ENCODE measurements at regions not wholly inside any gene's neighbourhood (a gene's known extent, or its start where the extent isn't known, plus 50 kb on each side); places are given as distances from the start of the nearest gene placed in this dataset.
A peak's percentile ranks its signal among the peaks of the same experiment; 100 is the strongest.

DNA sequence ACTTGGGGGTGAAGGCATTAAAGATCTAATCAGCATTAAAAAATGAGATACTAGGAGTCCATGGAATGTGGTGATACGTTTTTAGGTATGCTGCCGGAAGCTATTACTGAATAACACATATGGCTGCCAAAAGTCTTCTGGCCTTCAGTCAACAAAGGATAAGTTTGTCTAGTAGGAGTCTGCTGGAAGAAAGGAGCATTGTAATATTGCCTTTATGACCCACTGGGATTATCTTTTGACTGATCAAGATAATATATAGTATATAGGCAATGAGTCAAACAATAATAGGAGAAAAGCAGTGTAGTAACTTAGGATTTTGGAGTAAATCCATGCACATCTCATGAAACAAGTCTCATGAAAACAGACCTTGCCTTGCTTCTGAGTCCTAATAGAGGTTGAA lies 295.4 kb downstream of the SLITRK6 start:
- H2AFZ ChIP-seq (ENCODE audit: low read length), result no peak overlapping the region
- peaks cover 18% of the 10 kb centered on the region for H3K4me1 ChIP-seq (ENCODE audit: insufficient read depth, low read length, poor library complexity, severe bottlenecking)
- H3K9ac ChIP-seq (ENCODE audit: low read depth, low read length, poor library complexity, severe bottlenecking), result no peak overlapping the region
- H3K9me2 ChIP-seq (replicated peaks; ENCODE audit: low read depth, low read length), result no peaks in the 10 kb centered on the region
- H3K27me3 ChIP-seq (ENCODE audit: insufficient read depth, low read length, poor library complexity, severe bottlenecking), result no peaks in the 10 kb centered on the region
- H3K79me2 ChIP-seq (ENCODE audit: insufficient read depth, low read length), result no peaks in the 10 kb centered on the region
- H3K4me3 ChIP-seq (ENCODE audit: low read length, poor library complexity, severe bottlenecking), result no peak overlapping the region
- H3K4me2 ChIP-seq (ENCODE audit: low read depth, low read length, poor library complexity, severe bottlenecking), result no peak overlapping the region
- no peaks in the 10 kb centered on the region for H3K9me3 ChIP-seq (ENCODE audit: insufficient read depth, low read depth, low read length)
- TF ChIP-seq EZH2phosphoT487 (IDR thresholded peaks at IDR 0.05; ENCODE audit: borderline replicate concordance), result no peak
- TF ChIP-seq CTCF (conservative IDR thresholded peaks at IDR 0.05; ENCODE audit: low read length), result no peak
- no peaks in the 10 kb centered on the region for H3F3A ChIP-seq (ENCODE audit: low read depth)
- no peaks in the 10 kb centered on the region for H3K36me3 ChIP-seq (ENCODE audit: insufficient read depth, low read length)
- H4K20me1 ChIP-seq (ENCODE audit: insufficient read depth, low read length, poor library complexity, severe bottlenecking), result no peaks in the 10 kb centered on the region

- H3K4me1 ChIP-seq (ENCODE audit: insufficient read depth, low read length, poor library complexity, severe bottlenecking), result peaks cover 18% of the 10 kb centered on the region
- no peak overlapping the region for H3K9ac ChIP-seq (ENCODE audit: low read depth, low read length, poor library complexity, severe bottlenecking)
- H4K20me1 ChIP-seq (ENCODE audit: insufficient read depth, low read length, poor library complexity, severe bottlenecking), result no peaks in the 10 kb centered on the region
- H3K9me3 ChIP-seq (ENCODE audit: insufficient read depth, low read depth, low read length), result no peaks in the 10 kb centered on the region
- no peaks in the 10 kb centered on the region for H3K27me3 ChIP-seq (ENCODE audit: insufficient read depth, low read length, poor library complexity, severe bottlenecking)
- peak overlapping the region; percentile 38 for H3K4me2 ChIP-seq (ENCODE audit: low read depth, low read length, poor library complexity, severe bottlenecking)
- no peaks in the 10 kb centered on the region for H3K36me3 ChIP-seq (ENCODE audit: insufficient read depth, low read length)
- no peak overlapping the region for H3K4me3 ChIP-seq (ENCODE audit: low read length, poor library complexity, severe bottlenecking)
- no peaks in the 10 kb centered on the region for H3K9me2 ChIP-seq (replicated peaks; ENCODE audit: low read depth, low read length)
- H3F3A ChIP-seq (ENCODE audit: low read depth), result no peaks in the 10 kb centered on the region
- H3K79me2 ChIP-seq (ENCODE audit: insufficient read depth, low read length), result no peaks in the 10 kb centered on the region
- TF ChIP-seq EZH2phosphoT487 (IDR thresholded peaks at IDR 0.05; ENCODE audit: borderline replicate concordance) (no peak), CTCF (conservative IDR thresholded peaks at IDR 0.05; ENCODE audit: low read length) (no peak)
- 0 out of 2 replicates have a peak overlapping the region, but pooled peaks have one; percentile 47 for H2AFZ ChIP-seq (ENCODE audit: low read length)
These were observed 297.6 kb downstream of the SLITRK6 start for GRCh38 chr13:85501616-85502015.

GRCh38 chr13:85500696-85501256 lies 298.4 kb downstream of the SLITRK6 start:
- Histone ChIP-seq H4K20me1 (ENCODE audit: insufficient read depth, low read length, poor library complexity, severe bottlenecking) (no peaks in the 10 kb centered on the region), H3K36me3 (ENCODE audit: insufficient read depth, low read length) (no peaks in the 10 kb centered on the region), H3K9me2 (replicated peaks; ENCODE audit: low read depth, low read length) (no peaks in the 10 kb centered on the region), H3K4me1 (ENCODE audit: insufficient read depth, low read length, poor library complexity, severe bottlenecking) (peaks cover 18% of the 10 kb centered on the region), H3K27me3 (ENCODE audit: insufficient read depth, low read length, poor library complexity, severe bottlenecking) (no peaks in the 10 kb centered on the region), H3F3A (ENCODE audit: low read depth) (no peaks in the 10 kb centered on the region), H2AFZ (ENCODE audit: low read length) (no peak overlapping the region), H3K9ac (ENCODE audit: low read depth, low read length, poor library complexity, severe bottlenecking) (no peak overlapping the region), H3K9me3 (ENCODE audit: insufficient read depth, low read depth, low read length) (no peaks in the 10 kb centered on the region), H3K79me2 (ENCODE audit: insufficient read depth, low read length) (no peaks in the 10 kb centered on the region), H3K4me2 (ENCODE audit: low read depth, low read length, poor library complexity, severe bottlenecking) (no peak overlapping the region), H3K4me3 (ENCODE audit: low read length, poor library complexity, severe bottlenecking) (no peak overlapping the region)
- TF ChIP-seq CTCF (conservative IDR thresholded peaks at IDR 0.05; ENCODE audit: low read length) (no peak), EZH2phosphoT487 (IDR thresholded peaks at IDR 0.05; ENCODE audit: borderline replicate concordance) (no peak)
